H1 (cell line): ENCODE measurements at regions not wholly inside any gene's neighbourhood (a gene's known extent, or its start where the extent isn't known, plus 50 kb on each side); places are given as distances from the start of the nearest gene placed in this dataset.

Experiments
- CTCF ChIA-PET: fragments of 300-600 bp; sonication (Branson Sonifier 250); formaldehyde crosslinking; loops from one replicate; lab custom pipeline; 2021; ENCODE audit not compliant: partially characterized antibody; lab: Charles Lee
- POLR2A ChIA-PET: fragments of 300-600 bp; sonication (Branson Sonifier 250); formaldehyde crosslinking; loops from one replicate; lab custom pipeline; 2021; ENCODE audit warnings: inconsistent platforms; ENCODE audit not compliant: partially characterized antibody; lab: Charles Lee
- DNase-seq, 2 experiments: peaks; one replicate each; pipeline versions ENCODE4 v3.0.0 to v3.0.0-alpha.2; 2010 to 2022; ENCODE audit warnings: low spot score in 2 of 2, low read depth in 1 of 2, mixed read lengths in 1 of 2
- FAIRE-seq: peaks from 2 replicates; lab custom pipeline; 2011; peaks lifted over from hg19 to GRCh38; lab: Jason Lieb, UNC
- H2AFZ ChIP-seq: 2 replicates; pipeline ENCODE4 v1.8.1; 2012; ENCODE audit warnings: low read length, inconsistent platforms
- H2AK5ac ChIP-seq: 2 replicates; pipeline ENCODE4 v1.6.1; 2013; ENCODE audit warnings: low read depth, low read length
- H2BK120ac ChIP-seq: replicated peaks from 2 replicates; pipeline ENCODE3; 2013; ENCODE audit warnings: low read depth, low read length, inconsistent platforms
- H2BK12ac ChIP-seq: 2 replicates; pipeline ENCODE4 v1.6.1; 2013; ENCODE audit warnings: low read depth, low read length
- H2BK15ac ChIP-seq: 2 replicates; pipeline ENCODE4 v1.6.1; 2013; ENCODE audit warnings: low read length
- H2BK20ac ChIP-seq: 2 replicates; pipeline ENCODE4 v1.6.1; 2013; ENCODE audit warnings: low read length
- H2BK5ac ChIP-seq: 2 replicates; pipeline ENCODE4 v1.6.1; 2013; ENCODE audit warnings: low read depth, low read length
- H3K14ac ChIP-seq: 2 replicates; pipeline ENCODE4 v1.6.1; 2013; ENCODE audit warnings: inconsistent platforms; ENCODE audit not compliant: insufficient read length
- H3K18ac ChIP-seq: 2 replicates; pipeline ENCODE4 v1.6.1; 2013; ENCODE audit warnings: low read length; ENCODE audit errors: extremely low read depth
- H3K23ac ChIP-seq: 2 replicates; pipeline ENCODE4 v1.6.1; 2013; ENCODE audit warnings: inconsistent platforms; ENCODE audit not compliant: insufficient read length
- H3K23me2 ChIP-seq: 2 replicates; pipeline ENCODE4 v1.6.1; 2013; ENCODE audit warnings: low read depth, low read length
- H3K27ac ChIP-seq: 2 replicates; pipeline ENCODE4 v1.6.1; 2011; ENCODE audit warnings: low read depth, low read length, inconsistent platforms
- H3K27me3 ChIP-seq, 4 experiments: replicated peaks in 1 of 4; 1 replicate in 1 of 4; 2 replicates in 3 of 4; pipeline versions ENCODE4 v1.6.1 to v1.8.1; 2011 to 2013; ENCODE audit warnings: low read length in 3 of 4, mild to moderate bottlenecking in 3 of 4, inconsistent platforms in 2 of 4, mixed read lengths in 2 of 4, moderate library complexity in 1 of 4; ENCODE audit not compliant: control insufficient read depth in 3 of 4, insufficient read depth in 3 of 4; ENCODE audit errors: extremely low read depth in 1 of 4
- H3K36me3 ChIP-seq, 4 experiments: 2 replicates each; pipeline versions ENCODE4 v1.6.1 to v1.8.1; 2011 to 2013; ENCODE audit warnings: mild to moderate bottlenecking in 4 of 4, low read length in 3 of 4, moderate library complexity in 2 of 4, control low read depth in 1 of 4, inconsistent platforms in 1 of 4; ENCODE audit not compliant: insufficient read depth in 4 of 4, control insufficient read depth in 2 of 4
- H3K4ac ChIP-seq: replicated peaks from 2 replicates; pipeline ENCODE3; 2013; ENCODE audit warnings: low read length, low read depth, mixed read lengths, inconsistent platforms; ENCODE audit not compliant: insufficient read length
- H3K4me1 ChIP-seq, 4 experiments: replicated peaks in 1 of 4; 1 replicate in 1 of 4; 2 replicates in 3 of 4; pipeline versions ENCODE4 v1.6.1 to v1.8.1; 2011 to 2013; ENCODE audit warnings: low read length in 3 of 4, inconsistent platforms in 2 of 4, mixed read lengths in 1 of 4; ENCODE audit not compliant: insufficient read depth in 4 of 4, control insufficient read depth in 3 of 4
- H3K4me2 ChIP-seq, 2 experiments: 2 replicates each; pipeline versions ENCODE4 v1.6.1 to v1.8.1; 2011 to 2013; ENCODE audit warnings: low read depth in 2 of 2, low read length in 2 of 2, control low read depth in 1 of 2, inconsistent platforms in 1 of 2, mild to moderate bottlenecking in 1 of 2; ENCODE audit not compliant: insufficient read depth in 1 of 2
- H3K4me3 ChIP-seq, 4 experiments: fragments of 200-600, 300-600 bp in 1 of 4; sonication (generic), shearing (Covaris generic), sonication (Bioruptor Twin) in 1 of 4; 2 replicates each; pipeline versions ENCODE4 v1.5.1 to v1.8.1; 2011 to 2016; ENCODE audit warnings: low read length in 4 of 4, low read depth in 3 of 4, control low read depth in 2 of 4, inconsistent platforms in 2 of 4, mild to moderate bottlenecking in 2 of 4, mixed read lengths in 1 of 4, moderate library complexity in 1 of 4; ENCODE audit not compliant: insufficient read depth in 2 of 4; ENCODE audit errors: extremely low read depth in 1 of 4
- H3K56ac ChIP-seq: replicated peaks from 2 replicates; pipeline ENCODE3; 2013; ENCODE audit warnings: low read depth, mild to moderate bottlenecking, mixed read lengths, low read length, inconsistent platforms; ENCODE audit not compliant: insufficient read length
- H3K79me1 ChIP-seq: 2 replicates; pipeline ENCODE4 v1.6.1; 2013; ENCODE audit warnings: low read depth, low read length, control low read depth
- H3K79me2 ChIP-seq, 2 experiments: 2 replicates each; pipeline versions ENCODE4 v1.6.1 to v1.8.1; 2012 to 2013; ENCODE audit warnings: low read length in 2 of 2, mild to moderate bottlenecking in 2 of 2, inconsistent platforms in 1 of 2; ENCODE audit not compliant: insufficient read depth in 2 of 2, control insufficient read depth in 1 of 2
- H3K9ac ChIP-seq, 4 experiments: replicated peaks in 1 of 4; 1 replicate in 1 of 4; 2 replicates in 3 of 4; pipeline versions ENCODE4 v1.6.1 to v1.8.1; 2011 to 2013; ENCODE audit warnings: low read depth in 3 of 4, low read length in 3 of 4, control low read depth in 2 of 4, mild to moderate bottlenecking in 2 of 4, moderate library complexity in 2 of 4, inconsistent platforms in 1 of 4; ENCODE audit errors: extremely low read depth in 1 of 4
- H3K9me3 ChIP-seq, 2 experiments: 2 replicates each; pipeline versions ENCODE4 v1.6.1 to v1.8.1; 2012 to 2013; ENCODE audit warnings: mild to moderate bottlenecking in 2 of 2, moderate library complexity in 2 of 2, control low read depth in 1 of 2, inconsistent platforms in 1 of 2, low read depth in 1 of 2, low read length in 1 of 2, mixed read lengths in 1 of 2; ENCODE audit not compliant: insufficient read depth in 2 of 2
- H4K20me1 ChIP-seq, 2 experiments: replicated peaks in 1 of 2; 2 replicates each; pipeline versions ENCODE3 to v1.8.1; 2011 to 2013; ENCODE audit warnings: inconsistent platforms in 2 of 2, low read length in 2 of 2, mild to moderate bottlenecking in 1 of 2; ENCODE audit not compliant: insufficient read depth in 2 of 2, control insufficient read depth in 1 of 2
- H4K5ac ChIP-seq: 2 replicates; pipeline ENCODE4 v1.6.1; 2013; ENCODE audit warnings: low read length, low read depth, mixed read lengths, inconsistent platforms; ENCODE audit not compliant: insufficient read length
- H4K8ac ChIP-seq: 2 replicates; pipeline ENCODE4 v1.8.0; 2013; ENCODE audit warnings: mild to moderate bottlenecking, moderate library complexity, low read length, inconsistent platforms; ENCODE audit not compliant: insufficient read depth; ENCODE audit errors: extremely low read depth
- H4K91ac ChIP-seq: replicated peaks from 2 replicates; pipeline ENCODE3; 2013; ENCODE audit warnings: low read length, mixed read lengths, inconsistent platforms; ENCODE audit not compliant: insufficient read length
- CHD2 ChIP-seq: IDR thresholded peaks from 2 replicates; pipeline ENCODE4 v1.6.1; 2012; ENCODE audit warnings: low read length, improper control_type of control experiment
- JUND ChIP-seq: IDR thresholded peaks from 2 replicates; pipeline ENCODE4 v1.6.1; 2011; ENCODE audit warnings: mild to moderate bottlenecking, improper control_type of control experiment, low read length
- KDM1A ChIP-seq: fragments of 200-600, 300-600 bp; sonication (generic); IDR thresholded peaks from 2 replicates; pipeline ENCODE4 v1.7.1; 2016; ENCODE audit warnings: mild to moderate bottlenecking, low read length, borderline replicate concordance
- POU5F1 ChIP-seq: IDR thresholded peaks from 2 replicates; pipeline ENCODE4 v1.6.1; 2011; ENCODE audit warnings: low read depth, mild to moderate bottlenecking, low read length, moderate library complexity
- RXRA ChIP-seq: IDR thresholded peaks from 2 replicates; pipeline ENCODE4 v1.6.1; 2011; ENCODE audit warnings: low read depth, mild to moderate bottlenecking, low read length, moderate library complexity; ENCODE audit not compliant: insufficient read depth
- WGBS, 2 experiments: shearing (Covaris generic) in 1 of 2; methylation state at CpG; one replicate each; pipeline versions ENCODE4 v1.1.6 to v1.1.7; 2013 to 2015; ENCODE audit warnings: low lambda C conversion rate in 2 of 2, mixed read lengths in 2 of 2, inconsistent platforms in 1 of 2, low coverage in 1 of 2, missing lambda C conversion rate in 1 of 2; ENCODE audit not compliant: insufficient replicate concordance in 2 of 2, insufficient coverage in 1 of 2, insufficient read length in 1 of 2; ENCODE audit errors: extremely low coverage in 1 of 2, missing lambda C conversion rate in 1 of 2; 5-methylcytosine and 5-hydroxymethylcytosine counted together

- 100% methylated on average over 1 of the region's 1 CpG; no CpG with 5 or more reads in 1 of the 2 experiments for WGBS, 2 experiments
- H2BK120ac ChIP-seq = no peak overlapping the region
- H3K4ac ChIP-seq = no peak overlapping the region
- FAIRE-seq (no peak), DNase-seq (no peak)
- H2BK15ac ChIP-seq = no peak overlapping the region
- no peaks in the 10 kb centered on the region for H3K79me1 ChIP-seq
- TF ChIP-seq RXRA (no peak), CHD2 (no peak), KDM1A (no peak), POU5F1 (no peak), JUND (no peak)
- H4K8ac ChIP-seq = no peak overlapping the region
- no peak overlapping the region for H2BK20ac ChIP-seq
- H4K20me1 ChIP-seq = no peaks in the 10 kb centered on the region
- H3K23me2 ChIP-seq = no peaks in the 10 kb centered on the region
- no peak overlapping the region for H4K5ac ChIP-seq
- CTCF ChIA-PET = interaction anchor here (0.8 kb wide), 1 partner anchor 351 kb away, joined by 3 read pairs; no protein-coding TSS in a partner anchor
- H3K9ac ChIP-seq = no peak overlapping the region
- no peak overlapping the region for H2BK5ac ChIP-seq
- no peak overlapping the region for H3K14ac ChIP-seq
- no peak overlapping the region for H3K23ac ChIP-seq
- no peak overlapping the region for H3K18ac ChIP-seq
- H3K4me3 ChIP-seq = no peak overlapping the region
- H3K79me2 ChIP-seq = no peaks in the 10 kb centered on the region
- H2AK5ac ChIP-seq = no peak overlapping the region
- H2AFZ ChIP-seq = no peak overlapping the region
- peaks cover 14 to 21% of the 10 kb centered on the region in 2 experiments for H3K9me3 ChIP-seq
- H3K56ac ChIP-seq = no peak overlapping the region
- no peak overlapping the region for H2BK12ac ChIP-seq
- H4K91ac ChIP-seq = no peak overlapping the region
- H3K4me2 ChIP-seq = no peak overlapping the region
- no peaks in the 10 kb centered on the region for H3K27me3 ChIP-seq
- POLR2A ChIA-PET = no interaction called here
- H3K4me1 ChIP-seq = no peaks in the 10 kb centered on the region
- no peak overlapping the region for H3K27ac ChIP-seq
- no peaks in the 10 kb centered on the region for H3K36me3 ChIP-seq
Observed at GRCh38 chr11:23202611-23203010, 342.3 kb upstream of the CCDC179 start.
